ENCODE measurements at regions not wholly inside any gene's neighbourhood (a gene's known extent, or its start where the extent isn't known, plus 50 kb on each side); places are given as distances from the start of the nearest gene placed in this dataset.

DNA sequence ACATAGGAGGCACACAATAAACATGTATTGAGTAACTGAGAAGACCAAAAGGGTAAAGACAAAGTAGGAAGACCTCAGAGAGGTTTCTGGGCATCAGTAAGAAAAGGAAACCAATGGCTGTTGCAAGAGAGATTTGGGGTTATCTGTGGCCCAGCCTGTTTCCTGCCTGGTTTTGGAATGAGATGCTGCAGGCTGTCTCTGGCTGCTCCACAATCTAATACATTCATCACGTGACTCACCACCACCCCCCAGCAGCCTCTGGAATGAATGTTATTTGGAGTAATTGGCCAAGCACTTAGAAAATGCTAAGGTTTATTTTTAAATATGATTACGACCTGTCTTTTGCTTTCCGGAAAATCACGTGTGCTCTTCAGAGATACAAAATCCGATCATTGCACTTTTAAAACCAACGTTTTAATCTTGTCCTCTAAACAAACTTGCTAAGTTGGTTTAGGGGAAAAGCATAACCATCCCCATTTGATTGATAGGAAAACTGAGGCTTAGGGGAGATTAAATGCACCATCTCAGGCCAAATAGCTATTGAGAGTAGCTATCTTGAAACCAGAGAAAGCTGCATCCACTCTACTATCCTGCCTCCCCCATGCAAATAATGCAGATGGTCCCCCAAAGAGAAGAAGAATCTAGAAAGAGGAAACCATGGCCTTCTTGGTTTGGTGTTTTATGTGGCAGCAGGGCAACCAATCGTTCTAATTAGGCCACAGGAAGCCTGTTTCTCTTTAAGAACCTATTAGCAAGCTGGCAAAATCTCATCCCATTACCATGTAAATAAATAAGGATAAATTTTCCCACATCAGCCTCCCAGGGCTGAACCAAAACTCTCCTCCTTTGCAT lies 151.8 kb upstream of the ADRA1B start:
- Mint-ChIP-seq H3K36me3 (ENCODE audit: insufficient read depth) (no peaks in the 10 kb centered on the region), H3K27ac (no peak overlapping the region), H3K9me3 (ENCODE audit: low read depth) (no peaks in the 10 kb centered on the region), H3K27me3 (peaks cover 14% of the 10 kb centered on the region), H3K4me3 (ENCODE audit: low read depth) (no peak overlapping the region), H3K4me1 (ENCODE audit: low read depth) (no peaks in the 10 kb centered on the region)
- TF ChIP-seq, protein P1, sequence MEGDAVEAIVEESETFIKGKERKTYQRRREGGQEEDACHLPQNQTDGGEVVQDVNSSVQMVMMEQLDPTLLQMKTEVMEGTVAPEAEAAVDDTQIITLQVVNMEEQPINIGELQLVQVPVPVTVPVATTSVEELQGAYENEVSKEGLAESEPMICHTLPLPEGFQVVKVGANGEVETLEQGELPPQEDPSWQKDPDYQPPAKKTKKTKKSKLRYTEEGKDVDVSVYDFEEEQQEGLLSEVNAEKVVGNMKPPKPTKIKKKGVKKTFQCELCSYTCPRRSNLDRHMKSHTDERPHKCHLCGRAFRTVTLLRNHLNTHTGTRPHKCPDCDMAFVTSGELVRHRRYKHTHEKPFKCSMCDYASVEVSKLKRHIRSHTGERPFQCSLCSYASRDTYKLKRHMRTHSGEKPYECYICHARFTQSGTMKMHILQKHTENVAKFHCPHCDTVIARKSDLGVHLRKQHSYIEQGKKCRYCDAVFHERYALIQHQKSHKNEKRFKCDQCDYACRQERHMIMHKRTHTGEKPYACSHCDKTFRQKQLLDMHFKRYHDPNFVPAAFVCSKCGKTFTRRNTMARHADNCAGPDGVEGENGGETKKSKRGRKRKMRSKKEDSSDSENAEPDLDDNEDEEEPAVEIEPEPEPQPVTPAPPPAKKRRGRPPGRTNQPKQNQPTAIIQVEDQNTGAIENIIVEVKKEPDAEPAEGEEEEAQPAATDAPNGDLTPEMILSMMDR (IDR thresholded peaks at IDR 0.05; ENCODE audit: unreplicated experiment) = no peak
- DNase-seq (ENCODE audit: low spot score, unreplicated experiment) = no peak

DNA sequence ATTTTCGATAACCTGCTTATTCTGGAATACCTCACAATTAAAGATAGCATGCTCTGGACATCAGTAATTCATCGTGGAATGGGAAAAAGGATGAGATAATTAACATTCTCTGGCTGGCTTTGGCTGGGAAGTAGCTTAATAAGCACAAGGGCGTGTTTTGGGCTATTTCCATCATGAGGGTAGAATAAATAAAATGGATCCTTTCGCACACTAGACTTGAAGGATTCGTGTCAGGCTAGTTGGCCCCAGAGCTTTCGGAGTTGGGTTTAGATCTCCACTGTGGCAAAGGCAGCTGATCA lies 151.2 kb upstream of the ADRA1B start:
- TF ChIP-seq, protein P1 (IDR thresholded peaks at IDR 0.05; ENCODE audit: unreplicated experiment) = no peak
- Mint-ChIP-seq H3K36me3 (ENCODE audit: insufficient read depth) (no peaks in the 10 kb centered on the region), H3K27ac (no peak overlapping the region), H3K4me3 (ENCODE audit: low read depth) (no peak overlapping the region), H3K27me3 (peaks cover 14% of the 10 kb centered on the region), H3K9me3 (ENCODE audit: low read depth) (no peaks in the 10 kb centered on the region), H3K4me1 (ENCODE audit: low read depth) (no peaks in the 10 kb centered on the region)
- no peak for DNase-seq (ENCODE audit: low spot score, unreplicated experiment)

DNA sequence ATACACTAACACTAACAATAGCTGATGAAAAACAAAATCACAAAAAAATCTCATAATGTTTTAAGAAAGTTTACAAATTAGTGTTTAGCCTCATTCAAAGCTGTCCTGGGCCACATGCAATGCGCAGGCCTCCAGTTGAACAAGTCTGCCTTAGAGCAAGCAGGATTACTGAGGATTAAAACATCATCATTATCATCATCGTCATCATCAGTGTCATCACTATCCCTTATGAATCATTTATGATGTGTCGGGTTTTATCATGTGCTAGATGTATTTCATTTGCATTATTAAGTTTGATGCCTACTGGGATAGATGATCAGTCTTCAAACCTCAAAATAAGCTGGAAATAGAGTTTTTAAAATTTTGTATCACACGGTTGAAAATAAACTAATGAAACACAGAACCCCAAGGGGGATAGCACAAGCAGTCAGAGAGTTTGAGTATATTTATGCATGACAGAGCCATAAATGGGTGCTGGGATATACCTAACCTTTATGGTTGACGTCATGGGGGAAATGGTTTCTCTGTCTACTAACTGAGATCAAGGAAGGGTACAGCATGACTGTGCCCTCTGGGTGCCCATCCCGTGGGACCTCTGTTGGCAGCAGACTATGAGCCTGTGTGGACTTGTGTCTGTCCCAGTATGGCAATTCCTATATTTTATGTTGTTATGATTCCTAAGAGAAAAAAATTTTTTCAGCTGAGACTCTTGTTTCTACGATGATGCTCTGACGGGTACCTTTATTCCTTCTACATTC lies 150.3 kb upstream of the ADRA1B start:
- DNase-seq (ENCODE audit: low spot score, unreplicated experiment) = no peak
- Mint-ChIP-seq H3K4me3 (ENCODE audit: low read depth) (no peak overlapping the region), H3K27ac (no peak overlapping the region), H3K4me1 (ENCODE audit: low read depth) (no peaks in the 10 kb centered on the region), H3K36me3 (ENCODE audit: insufficient read depth) (no peaks in the 10 kb centered on the region), H3K27me3 (peaks cover 14% of the 10 kb centered on the region), H3K9me3 (ENCODE audit: low read depth) (no peaks in the 10 kb centered on the region)
- TF ChIP-seq, protein P1 (IDR thresholded peaks at IDR 0.05; ENCODE audit: unreplicated experiment) = no peak

DNA sequence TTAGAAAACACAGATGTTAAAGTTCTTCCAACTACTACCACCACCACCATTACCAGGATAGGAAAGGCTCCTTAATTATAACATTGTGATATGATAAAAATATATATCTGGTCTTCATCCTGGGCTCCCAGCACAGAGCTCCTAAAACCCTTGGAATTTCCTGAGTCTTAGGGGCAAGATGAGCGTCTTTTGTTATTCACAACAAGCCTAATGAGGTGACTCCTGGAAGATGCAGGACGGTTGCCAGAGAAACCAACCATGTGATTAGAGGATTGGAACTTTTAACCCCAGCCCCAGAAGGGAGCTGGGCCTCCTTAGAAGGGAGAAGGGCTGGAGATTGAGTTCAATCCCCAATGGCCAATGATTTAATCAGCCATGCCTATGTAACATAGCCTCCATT lies 148.0 kb upstream of the ADRA1B start:
- H3K4me3 Mint-ChIP-seq (ENCODE audit: low read depth) = no peak overlapping the region
- H3K4me1 Mint-ChIP-seq (ENCODE audit: low read depth) = peaks cover 3% of the 10 kb centered on the region
- H3K36me3 Mint-ChIP-seq (ENCODE audit: insufficient read depth) = no peaks in the 10 kb centered on the region
- H3K27me3 Mint-ChIP-seq = peaks cover 19% of the 10 kb centered on the region
- no peaks in the 10 kb centered on the region for H3K9me3 Mint-ChIP-seq (ENCODE audit: low read depth)
- no peak overlapping the region for H3K27ac Mint-ChIP-seq
- DNase-seq (ENCODE audit: low spot score, unreplicated experiment) = no peak
- TF ChIP-seq, protein P1 (IDR thresholded peaks at IDR 0.05; ENCODE audit: unreplicated experiment) = no peak

DNA sequence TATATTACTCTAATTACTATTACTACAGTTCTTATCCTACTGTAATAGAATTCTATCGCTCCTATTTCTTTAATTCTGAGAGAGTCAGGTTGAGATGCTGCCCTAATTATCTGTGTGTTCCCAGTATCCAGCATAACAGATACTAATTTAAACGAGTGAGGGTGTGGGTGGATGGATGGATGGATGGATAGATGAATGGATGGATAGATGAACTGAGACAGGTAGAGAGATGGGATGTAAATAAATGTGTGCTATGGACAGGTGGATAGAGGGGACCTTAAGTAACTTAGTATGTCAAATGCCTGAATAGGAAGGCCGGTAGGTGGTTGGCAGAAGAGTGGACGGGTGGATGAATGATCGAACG lies 143.6 kb upstream of the ADRA1B start:
- Mint-ChIP-seq H3K9me3 (ENCODE audit: low read depth) (no peaks in the 10 kb centered on the region), H3K27ac (no peak overlapping the region), H3K36me3 (ENCODE audit: insufficient read depth) (no peaks in the 10 kb centered on the region), H3K4me1 (ENCODE audit: low read depth) (peaks cover 3% of the 10 kb centered on the region), H3K4me3 (ENCODE audit: low read depth) (peak overlapping the region; percentile 63), H3K27me3 (peaks cover 37% of the 10 kb centered on the region)
- no peak for DNase-seq (ENCODE audit: low spot score, unreplicated experiment)
- TF ChIP-seq, protein P1 (IDR thresholded peaks at IDR 0.05; ENCODE audit: unreplicated experiment) = no peak
